Right lobe of liver (tissue), 6 donors: ENCODE measurements at regions not wholly inside any gene's neighbourhood (a gene's known extent, or its start where the extent isn't known, plus 50 kb on each side); places are given as distances from the start of the nearest gene placed in this dataset.

Source experiments
- ATAC-seq, 4 donors: fragments of 200-7000 bp; cut with Tn5 transposase; one replicate each; pipeline ENCODE4 v1.9.1; 2020; ENCODE audit warnings: mild to moderate bottlenecking in 4 of 4, moderate library complexity in 4 of 4
- DNase-seq, 3 donors: peaks; one replicate each; pipeline ENCODE4 v3.0.0-alpha.2; 2020
- H3K27ac ChIP-seq, 3 donors: fragments of 200-600 bp; one replicate each; pipeline ENCODE4 v1.8.0; 2022
- H3K27me3 ChIP-seq, 2 donors: fragments of 200-600 bp; one replicate each; pipeline ENCODE4 v1.8.0; 2022
- H3K36me3 ChIP-seq, 4 donors: fragments of 200-600 bp; sonication (generic) in 1 of 4; one replicate each; pipeline versions ENCODE4 v1.5.1 to v1.8.0; 2017 to 2022; ENCODE audit warnings: control low read depth in 1 of 4
- H3K4me1 ChIP-seq, 4 donors: fragments of 200-600 bp; sonication (generic) in 1 of 4; one replicate each; pipeline versions ENCODE4 v1.5.1 to v1.8.0; 2017 to 2022; ENCODE audit warnings: control low read depth in 1 of 4
- H3K4me3 ChIP-seq, 3 donors: fragments of 200-600 bp; one replicate each; pipeline ENCODE4 v1.8.0; 2022
- H3K9me3 ChIP-seq, 4 donors: fragments of 200-600 bp; sonication (generic) in 1 of 4; one replicate each; pipeline versions ENCODE4 v1.5.1 to v1.8.0; 2017 to 2022; ENCODE audit warnings: control low read depth in 1 of 4
- POLR2A ChIP-seq: fragments of 450-650 bp; IDR thresholded peaks from one replicate; pipeline ENCODE4 v1.6.1; 2017; ENCODE audit warnings: antibody characterized with exemption, mild to moderate bottlenecking
- WGBS: methylation state at CpG from one replicate; pipeline ENCODE4 v1.1.6; 2018; ENCODE audit warnings: low coverage, low lambda C conversion rate; ENCODE audit not compliant: insufficient coverage; ENCODE audit errors: missing lambda C conversion rate; 5-methylcytosine and 5-hydroxymethylcytosine counted together
- intact Hi-C, 2 donors: fragments of 100-400 bp; cut with DNase I; formaldehyde crosslinking; loops; one replicate each; pipeline versions ENCODE4 v1.11.2 to v1.14.1; 2022
- TF ChIP-seq, protein P1 (sequence below), 4 donors: fragments of 200-600 bp in 3 of 4; fragments of 450-650 bp in 1 of 4; IDR thresholded peaks; one replicate each; pipeline versions ENCODE4 v1.5.1 to v1.8.0; 2016 to 2022; ENCODE audit warnings: antibody characterized with exemption in 4 of 4, mild to moderate bottlenecking in 2 of 4
- donor health status: DM: no; HTN: yes; CAD: no.
- donor health status: DM: no; HTN: no; CAD: no.
- donor health status: DM: no; HTN: no; CAD: no.
- donor health status: DM: no; HTN: yes; CAD: no.
- donor health status: DM: no; HTN: yes; CAD: no.

- peaks cover 0 to 3% (median 0%) of the 10 kb centered on the region in 4 donors for H3K4me1 ChIP-seq
- no peaks in the 10 kb centered on the region for H3K27me3 ChIP-seq
- intact Hi-C loops = no loop called here
- no peaks in the 10 kb centered on the region for H3K9me3 ChIP-seq
- no peaks in the 10 kb centered on the region for H3K36me3 ChIP-seq
- ATAC-seq (no peak), DNase-seq (no peak)
- TF ChIP-seq, protein P1, sequence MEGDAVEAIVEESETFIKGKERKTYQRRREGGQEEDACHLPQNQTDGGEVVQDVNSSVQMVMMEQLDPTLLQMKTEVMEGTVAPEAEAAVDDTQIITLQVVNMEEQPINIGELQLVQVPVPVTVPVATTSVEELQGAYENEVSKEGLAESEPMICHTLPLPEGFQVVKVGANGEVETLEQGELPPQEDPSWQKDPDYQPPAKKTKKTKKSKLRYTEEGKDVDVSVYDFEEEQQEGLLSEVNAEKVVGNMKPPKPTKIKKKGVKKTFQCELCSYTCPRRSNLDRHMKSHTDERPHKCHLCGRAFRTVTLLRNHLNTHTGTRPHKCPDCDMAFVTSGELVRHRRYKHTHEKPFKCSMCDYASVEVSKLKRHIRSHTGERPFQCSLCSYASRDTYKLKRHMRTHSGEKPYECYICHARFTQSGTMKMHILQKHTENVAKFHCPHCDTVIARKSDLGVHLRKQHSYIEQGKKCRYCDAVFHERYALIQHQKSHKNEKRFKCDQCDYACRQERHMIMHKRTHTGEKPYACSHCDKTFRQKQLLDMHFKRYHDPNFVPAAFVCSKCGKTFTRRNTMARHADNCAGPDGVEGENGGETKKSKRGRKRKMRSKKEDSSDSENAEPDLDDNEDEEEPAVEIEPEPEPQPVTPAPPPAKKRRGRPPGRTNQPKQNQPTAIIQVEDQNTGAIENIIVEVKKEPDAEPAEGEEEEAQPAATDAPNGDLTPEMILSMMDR (IDR thresholded peaks at IDR 0.05) = no peak
- no peak for TF ChIP-seq POLR2A
- no peak overlapping the region for H3K4me3 ChIP-seq
- H3K27ac ChIP-seq = no peak overlapping the region
- 63% methylated on average over 7 of the region's 7 CpGs for WGBS
These were observed 799.1 kb downstream of the DIAPH3 start for GRCh38 chr13:59364641-59365085.

DNA sequence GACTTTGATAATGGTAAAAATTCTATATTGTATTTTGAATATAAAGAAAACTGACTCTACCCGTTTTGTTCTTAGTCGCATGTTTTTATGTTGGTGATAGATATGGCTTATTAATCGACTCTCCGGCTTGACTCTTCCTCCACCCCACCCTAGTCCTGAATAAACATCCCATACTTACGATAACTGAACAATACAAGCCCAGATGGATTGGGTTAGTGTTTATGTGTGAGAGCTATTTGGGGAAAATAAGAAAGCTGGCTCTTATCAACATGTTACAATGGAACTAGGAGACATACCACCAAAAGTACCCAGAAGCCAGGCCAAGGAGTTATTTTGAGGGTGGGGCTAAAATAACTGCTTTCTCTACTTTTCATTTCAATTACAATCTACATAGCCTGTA, 796.3 kb downstream of the DIAPH3 start:
- Histone ChIP-seq H3K27me3 (no peaks in the 10 kb centered on the region), H3K27ac (no peak overlapping the region), H3K4me1 (no peaks in the 10 kb centered on the region), H3K9me3 (no peaks in the 10 kb centered on the region), H3K4me3 (no peak overlapping the region), H3K36me3 (no peaks in the 10 kb centered on the region)
- no peak for DNase-seq
- no peak for ATAC-seq
- WGBS = 51% methylated on average over 5 of the region's 5 CpGs
- TF ChIP-seq POLR2A = no peak
- TF ChIP-seq, protein P1 (IDR thresholded peaks at IDR 0.05) = no peak
- intact Hi-C loops = no loop called here

DNA sequence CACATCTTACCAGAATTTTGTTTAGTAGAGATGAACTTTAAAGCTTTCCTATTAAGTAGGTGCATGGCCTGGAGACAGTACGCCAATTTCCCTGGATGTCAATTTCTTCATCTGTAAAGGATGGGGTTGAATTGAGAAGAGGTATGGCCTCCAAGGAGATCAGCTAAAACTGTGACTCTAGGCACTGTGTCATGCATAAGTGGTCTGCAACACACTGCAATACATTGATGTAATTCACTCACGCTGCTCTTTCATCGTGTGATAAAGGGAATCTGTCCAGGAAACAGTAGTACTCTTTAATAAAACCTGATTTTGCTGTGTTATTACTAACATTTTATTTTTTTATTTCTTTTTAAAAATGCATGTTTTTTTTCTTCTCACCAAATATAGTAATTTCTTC, 795.8 kb downstream of the DIAPH3 start:
- TF ChIP-seq, protein P1 (IDR thresholded peaks at IDR 0.05) = no peak
- no peak for TF ChIP-seq POLR2A
- Histone ChIP-seq H3K36me3 (no peaks in the 10 kb centered on the region), H3K27me3 (no peaks in the 10 kb centered on the region), H3K27ac (peak overlapping the region in 1 of 3 donors; percentile 28), H3K4me1 (no peaks in the 10 kb centered on the region), H3K4me3 (no peak overlapping the region), H3K9me3 (no peaks in the 10 kb centered on the region)
- no peak for ATAC-seq
- intact Hi-C loops = no loop called here
- no peak for DNase-seq
- 67% methylated on average over 3 of the region's 3 CpGs for WGBS

DNA sequence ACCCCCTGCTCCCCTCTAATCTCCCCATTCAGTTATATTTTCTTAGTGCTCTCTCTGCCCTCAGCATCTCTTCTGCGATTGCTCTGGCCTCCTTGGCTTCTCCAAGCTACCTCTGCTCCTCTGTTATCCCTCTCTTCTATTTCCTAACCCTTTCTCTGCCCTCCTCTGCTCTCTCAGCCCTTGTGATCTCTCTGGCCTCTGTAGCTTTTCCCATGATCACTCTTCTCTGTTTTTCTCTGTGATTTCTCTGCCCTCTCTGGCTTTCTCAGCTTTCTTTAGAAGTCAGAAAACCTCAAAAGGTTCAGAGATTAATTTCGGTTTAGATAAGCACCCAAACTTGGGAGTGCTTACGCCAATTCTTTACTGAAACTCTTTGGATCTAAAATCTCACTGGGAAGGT, 795.0 kb downstream of the DIAPH3 start:
- Histone ChIP-seq H3K36me3 (no peaks in the 10 kb centered on the region), H3K27ac (peak overlapping the region in 2 of 3 donors; percentile 28 to 37), H3K4me1 (no peaks in the 10 kb centered on the region), H3K4me3 (no peak overlapping the region), H3K9me3 (no peaks in the 10 kb centered on the region), H3K27me3 (no peaks in the 10 kb centered on the region)
- WGBS = 26% methylated on average over 3 of the region's 3 CpGs
- DNase-seq (no peak), ATAC-seq (peak; percentile 28 to 65 (median 42))
- intact Hi-C loops = no loop called here
- TF ChIP-seq, protein P1 (IDR thresholded peaks at IDR 0.05) = no peak
- TF ChIP-seq POLR2A = no peak

- 75% methylated on average over 1 of the region's 1 CpG for WGBS
- intact Hi-C loops = no loop called here
These were observed 792.5 kb downstream of the DIAPH3 start for GRCh38 chr13:59371229-59371628.

More at GRCh38 chr13:59371229-59371628, 792.5 kb downstream of the DIAPH3 start:
- Histone ChIP-seq H3K4me1 (no peaks in the 10 kb centered on the region), H3K36me3 (no peaks in the 10 kb centered on the region), H3K9me3 (no peaks in the 10 kb centered on the region), H3K27me3 (no peaks in the 10 kb centered on the region), H3K27ac (no peak overlapping the region), H3K4me3 (no peak overlapping the region)
- ATAC-seq = no peak
- TF ChIP-seq, protein P1 (IDR thresholded peaks at IDR 0.05) = no peak
- TF ChIP-seq POLR2A = no peak
- DNase-seq = no peak
